Astrocyte (in vitro differentiated cells and primary cell): ENCODE measurements at regions not wholly inside any gene's neighbourhood (a gene's known extent, or its start where the extent isn't known, plus 50 kb on each side); places are given as distances from the start of the nearest gene placed in this dataset.

Experiments used
- DNase-seq: peaks from one replicate; pipeline ENCODE4 v3.0.0-alpha.2; 2010; ENCODE audit warnings: low read depth
- FAIRE-seq: peaks from 2 replicates; lab custom pipeline; 2011; peaks lifted over from hg19 to GRCh38; lab: Jason Lieb, UNC
- H2AFZ ChIP-seq: 2 replicates; pipeline ENCODE4 v1.6.0; 2012; ENCODE audit warnings: low read depth, low read length, inconsistent platforms
- H3K27ac ChIP-seq: 2 replicates; pipeline ENCODE4 v1.5.1; 2011; ENCODE audit warnings: low read depth, low read length, inconsistent platforms
- H3K27me3 ChIP-seq: 2 replicates; pipeline ENCODE4 v1.6.0; 2011; ENCODE audit warnings: low read length, inconsistent platforms; ENCODE audit not compliant: insufficient read depth
- H3K36me3 ChIP-seq: 2 replicates; pipeline ENCODE4 v1.5.1; 2011; ENCODE audit warnings: low read length, inconsistent platforms; ENCODE audit not compliant: insufficient read depth
- H3K4me1 ChIP-seq: 2 replicates; pipeline ENCODE4 v1.5.1; 2011; ENCODE audit warnings: low read length, inconsistent platforms; ENCODE audit not compliant: insufficient read depth
- H3K4me2 ChIP-seq: 2 replicates; pipeline ENCODE4 v1.6.0; 2012; ENCODE audit warnings: low read length, inconsistent platforms
- H3K4me3 ChIP-seq: 2 replicates; pipeline ENCODE4 v1.5.1; 2011; ENCODE audit warnings: low read depth, mild to moderate bottlenecking, low read length, inconsistent platforms; ENCODE audit not compliant: insufficient read depth
- H3K79me2 ChIP-seq: 2 replicates; pipeline ENCODE4 v1.6.0; 2012; ENCODE audit warnings: mild to moderate bottlenecking, low read length, inconsistent platforms; ENCODE audit not compliant: insufficient read depth
- H3K9ac ChIP-seq: 2 replicates; pipeline ENCODE4 v1.6.0; 2012; ENCODE audit warnings: mild to moderate bottlenecking, low read length, inconsistent platforms
- H3K9me3 ChIP-seq: 2 replicates; pipeline ENCODE4 v1.5.1; 2012; ENCODE audit warnings: low read depth, mild to moderate bottlenecking, low read length, inconsistent platforms; ENCODE audit not compliant: insufficient read depth
- H4K20me1 ChIP-seq: 2 replicates; pipeline ENCODE4 v1.6.0; 2012; ENCODE audit warnings: low read length, inconsistent platforms; ENCODE audit not compliant: insufficient read depth
- H3K27ac Mint-ChIP-seq: one replicate; pipeline ENCODE4 v1.8.0; 2021; ENCODE audit warnings: mild to moderate bottlenecking, mixed read lengths; ENCODE audit not compliant: unreplicated experiment
- H3K27me3 Mint-ChIP-seq: one replicate; pipeline ENCODE4 v1.8.0; 2021; ENCODE audit warnings: low read depth, mixed read lengths; ENCODE audit not compliant: unreplicated experiment
- H3K36me3 Mint-ChIP-seq: one replicate; pipeline ENCODE4 v1.8.0; 2021; ENCODE audit warnings: low read depth, mixed read lengths; ENCODE audit not compliant: unreplicated experiment
- H3K4me1 Mint-ChIP-seq: one replicate; pipeline ENCODE4 v1.8.0; 2021; ENCODE audit warnings: low read depth, mixed read lengths; ENCODE audit not compliant: unreplicated experiment
- H3K4me3 Mint-ChIP-seq: one replicate; pipeline ENCODE4 v1.8.0; 2021; ENCODE audit warnings: mild to moderate bottlenecking, moderate library complexity, mixed read lengths; ENCODE audit not compliant: unreplicated experiment
- H3K9me3 Mint-ChIP-seq: one replicate; pipeline ENCODE4 v1.8.0; 2021; ENCODE audit warnings: mild to moderate bottlenecking, mixed read lengths; ENCODE audit not compliant: unreplicated experiment
- CTCF ChIP-seq: IDR thresholded peaks from 2 replicates; pipeline ENCODE4 v1.5.1; 2011; ENCODE audit warnings: low read depth, mild to moderate bottlenecking, inconsistent platforms, low read length, moderate library complexity; ENCODE audit not compliant: insufficient read depth
- EZH2 ChIP-seq: IDR thresholded peaks from 2 replicates; pipeline ENCODE4 v1.6.1; 2012; ENCODE audit warnings: mild to moderate bottlenecking, low read length, inconsistent platforms; ENCODE audit not compliant: insufficient read depth

- H3K27me3 Mint-ChIP-seq, result no peaks in the 10 kb centered on the region
- no peak overlapping the region for H3K27ac Mint-ChIP-seq
- Histone ChIP-seq H2AFZ (no peak overlapping the region), H3K27ac (no peak overlapping the region), H4K20me1 (no peaks in the 10 kb centered on the region), H3K9ac (no peak overlapping the region), H3K4me1 (peaks cover 3% of the 10 kb centered on the region), H3K27me3 (no peaks in the 10 kb centered on the region), H3K4me2 (no peak overlapping the region), H3K36me3 (no peaks in the 10 kb centered on the region), H3K79me2 (no peaks in the 10 kb centered on the region), H3K9me3 (no peaks in the 10 kb centered on the region), H3K4me3 (no peak overlapping the region)
- TF ChIP-seq EZH2 (no peak), CTCF (no peak)
- peaks cover 18% of the 10 kb centered on the region for H3K4me1 Mint-ChIP-seq
- H3K9me3 Mint-ChIP-seq, result peaks cover under 1% of the 10 kb centered on the region
- H3K4me3 Mint-ChIP-seq, result no peak overlapping the region
- H3K36me3 Mint-ChIP-seq, result no peaks in the 10 kb centered on the region
- DNase-seq, result no peak
- no peak for FAIRE-seq
Observed at GRCh38 chr3:30474371-30474770, 132.0 kb upstream of the TGFBR2 start.

- no peak overlapping the region for H3K27ac Mint-ChIP-seq
- peaks cover 4% of the 10 kb centered on the region for H3K9me3 Mint-ChIP-seq
- Histone ChIP-seq H3K9ac (no peak overlapping the region), H3K4me3 (no peak overlapping the region), H3K27me3 (no peaks in the 10 kb centered on the region), H3K4me2 (no peak overlapping the region), H3K27ac (no peak overlapping the region), H3K79me2 (no peaks in the 10 kb centered on the region), H3K36me3 (no peaks in the 10 kb centered on the region), H3K9me3 (no peaks in the 10 kb centered on the region), H3K4me1 (peaks cover 3% of the 10 kb centered on the region), H2AFZ (no peak overlapping the region), H4K20me1 (no peaks in the 10 kb centered on the region)
- no peak overlapping the region for H3K4me3 Mint-ChIP-seq
- no peaks in the 10 kb centered on the region for H3K27me3 Mint-ChIP-seq
- DNase-seq (no peak), FAIRE-seq (no peak)
- TF ChIP-seq CTCF (no peak), EZH2 (no peak)
- H3K36me3 Mint-ChIP-seq, result no peaks in the 10 kb centered on the region
- peaks cover 15% of the 10 kb centered on the region for H3K4me1 Mint-ChIP-seq
Observed at GRCh38 chr3:30475038-30475808, 131.2 kb upstream of the TGFBR2 start.

GRCh38 chr3:30475809-30476178 lies 130.6 kb upstream of the TGFBR2 start:
- Histone ChIP-seq H3K9me3 (no peaks in the 10 kb centered on the region), H2AFZ (no peak overlapping the region), H3K4me2 (no peak overlapping the region), H3K36me3 (no peaks in the 10 kb centered on the region), H3K4me1 (no peaks in the 10 kb centered on the region), H3K27me3 (no peaks in the 10 kb centered on the region), H3K9ac (no peak overlapping the region), H3K79me2 (no peaks in the 10 kb centered on the region), H3K4me3 (no peak overlapping the region), H3K27ac (no peak overlapping the region), H4K20me1 (no peaks in the 10 kb centered on the region)
- peaks cover 11% of the 10 kb centered on the region for H3K4me1 Mint-ChIP-seq
- no peak for FAIRE-seq
- no peak for TF ChIP-seq EZH2
- no peaks in the 10 kb centered on the region for H3K27me3 Mint-ChIP-seq
- no peak for DNase-seq
- no peak overlapping the region for H3K4me3 Mint-ChIP-seq
- no peak overlapping the region for H3K27ac Mint-ChIP-seq
- no peaks in the 10 kb centered on the region for H3K36me3 Mint-ChIP-seq
- H3K9me3 Mint-ChIP-seq, result peaks cover 5% of the 10 kb centered on the region
